ENCODE measurements at regions not wholly inside any gene's neighbourhood (a gene's known extent, or its start where the extent isn't known, plus 50 kb on each side); places are given as distances from the start of the nearest gene placed in this dataset.

- TF ChIP-seq EZH2phosphoT487 (IDR thresholded peaks at IDR 0.05; ENCODE audit: borderline replicate concordance) (no peak), CTCF (conservative IDR thresholded peaks at IDR 0.05; ENCODE audit: low read length) (no peak)
- Histone ChIP-seq H3K4me1 (ENCODE audit: insufficient read depth, low read length, poor library complexity, severe bottlenecking) (no peaks in the 10 kb centered on the region), H3K4me2 (ENCODE audit: low read depth, low read length, poor library complexity, severe bottlenecking) (no peak overlapping the region), H3K27me3 (ENCODE audit: insufficient read depth, low read length, poor library complexity, severe bottlenecking) (no peaks in the 10 kb centered on the region), H3K36me3 (ENCODE audit: insufficient read depth, low read length) (no peaks in the 10 kb centered on the region), H4K20me1 (ENCODE audit: insufficient read depth, low read length, poor library complexity, severe bottlenecking) (no peaks in the 10 kb centered on the region), H3K9ac (ENCODE audit: low read depth, low read length, poor library complexity, severe bottlenecking) (no peak overlapping the region), H2AFZ (ENCODE audit: low read length) (no peak overlapping the region), H3K9me3 (ENCODE audit: insufficient read depth, low read depth, low read length) (no peaks in the 10 kb centered on the region), H3K9me2 (replicated peaks; ENCODE audit: low read depth, low read length) (no peaks in the 10 kb centered on the region), H3F3A (ENCODE audit: low read depth) (no peaks in the 10 kb centered on the region), H3K79me2 (ENCODE audit: insufficient read depth, low read length) (no peaks in the 10 kb centered on the region), H3K4me3 (ENCODE audit: low read length, poor library complexity, severe bottlenecking) (no peak overlapping the region)
Measured at GRCh38 chr5:1728846-1729245, 70.8 kb downstream of the MRPL36 start.

- Histone ChIP-seq H4K20me1 (ENCODE audit: insufficient read depth, low read length, poor library complexity, severe bottlenecking) (no peaks in the 10 kb centered on the region), H2AFZ (ENCODE audit: low read length) (no peak overlapping the region), H3K9me3 (ENCODE audit: insufficient read depth, low read depth, low read length) (no peaks in the 10 kb centered on the region), H3K79me2 (ENCODE audit: insufficient read depth, low read length) (no peaks in the 10 kb centered on the region), H3F3A (ENCODE audit: low read depth) (no peaks in the 10 kb centered on the region), H3K4me1 (ENCODE audit: insufficient read depth, low read length, poor library complexity, severe bottlenecking) (no peaks in the 10 kb centered on the region), H3K4me2 (ENCODE audit: low read depth, low read length, poor library complexity, severe bottlenecking) (no peak overlapping the region), H3K9ac (ENCODE audit: low read depth, low read length, poor library complexity, severe bottlenecking) (no peak overlapping the region), H3K36me3 (ENCODE audit: insufficient read depth, low read length) (no peaks in the 10 kb centered on the region), H3K27me3 (ENCODE audit: insufficient read depth, low read length, poor library complexity, severe bottlenecking) (no peaks in the 10 kb centered on the region), H3K4me3 (ENCODE audit: low read length, poor library complexity, severe bottlenecking) (no peak overlapping the region), H3K9me2 (replicated peaks; ENCODE audit: low read depth, low read length) (no peaks in the 10 kb centered on the region)
- TF ChIP-seq CTCF (conservative IDR thresholded peaks at IDR 0.05; ENCODE audit: low read length), result no peak
- no peak for TF ChIP-seq EZH2phosphoT487 (IDR thresholded peaks at IDR 0.05; ENCODE audit: borderline replicate concordance)
Measured at GRCh38 chr5:1727571-1727970, 72.1 kb downstream of the MRPL36 start.

- no peak overlapping the region for H2AFZ ChIP-seq (ENCODE audit: low read length)
- no peak overlapping the region for H3K4me2 ChIP-seq (ENCODE audit: low read depth, low read length, poor library complexity, severe bottlenecking)
- no peaks in the 10 kb centered on the region for H3K9me3 ChIP-seq (ENCODE audit: insufficient read depth, low read depth, low read length)
- no peaks in the 10 kb centered on the region for H3K79me2 ChIP-seq (ENCODE audit: insufficient read depth, low read length)
- no peaks in the 10 kb centered on the region for H4K20me1 ChIP-seq (ENCODE audit: insufficient read depth, low read length, poor library complexity, severe bottlenecking)
- no peaks in the 10 kb centered on the region for H3K36me3 ChIP-seq (ENCODE audit: insufficient read depth, low read length)
- no peak for TF ChIP-seq CTCF (conservative IDR thresholded peaks at IDR 0.05; ENCODE audit: low read length)
- no peak for TF ChIP-seq EZH2phosphoT487 (IDR thresholded peaks at IDR 0.05; ENCODE audit: borderline replicate concordance)
- no peaks in the 10 kb centered on the region for H3F3A ChIP-seq (ENCODE audit: low read depth)
- H3K9ac ChIP-seq (ENCODE audit: low read depth, low read length, poor library complexity, severe bottlenecking), result no peak overlapping the region
- no peaks in the 10 kb centered on the region for H3K4me1 ChIP-seq (ENCODE audit: insufficient read depth, low read length, poor library complexity, severe bottlenecking)
- no peaks in the 10 kb centered on the region for H3K27me3 ChIP-seq (ENCODE audit: insufficient read depth, low read length, poor library complexity, severe bottlenecking)
- H3K9me2 ChIP-seq (replicated peaks; ENCODE audit: low read depth, low read length), result no peaks in the 10 kb centered on the region
- no peak overlapping the region for H3K4me3 ChIP-seq (ENCODE audit: low read length, poor library complexity, severe bottlenecking)
Measured at GRCh38 chr5:1726956-1727355, 72.7 kb downstream of the MRPL36 start.
